Cardiac septum (tissue), 1 donor: ENCODE measurements at regions not wholly inside any gene's neighbourhood (a gene's known extent, or its start where the extent isn't known, plus 50 kb on each side); places are given as distances from the start of the nearest gene placed in this dataset.

ENCODE experiments used
- DNase-seq: peaks from one replicate; pipeline ENCODE4 v3.0.0-alpha.2; 2020; ENCODE audit warnings: low spot score
- intact Hi-C: fragments of 100-400 bp; cut with DNase I; formaldehyde crosslinking; loops from one replicate; pipeline ENCODE4 v1.14.0; 2022
- donor health status: DM: no; HTN: no; CAD: no.

- intact Hi-C loops = no loop called here
- no peak for DNase-seq
Measured at GRCh38 chr1:198472997-198473396, 67.5 kb downstream of the ATP6V1G3 start.

- DNase-seq = no peak
- intact Hi-C loops = no loop called here
Measured at GRCh38 chr1:198472119-198472518, 68.4 kb downstream of the ATP6V1G3 start.

- no peak for DNase-seq
- intact Hi-C loops = loop anchor here (5.0 to 10.0 kb wide), 4 partner anchors 263 to 583 kb away; no protein-coding TSS in a partner anchor
Measured at GRCh38 chr1:198467907-198468306, 72.6 kb downstream of the ATP6V1G3 start.

- intact Hi-C loops = loop anchor here (5.0 to 10.0 kb wide), 4 partner anchors 263 to 583 kb away; no protein-coding TSS in a partner anchor
- DNase-seq = no peak
Measured at GRCh38 chr1:198467342-198467741, 73.1 kb downstream of the ATP6V1G3 start.

- no peak for DNase-seq
Measured at GRCh38 chr1:198465201-198466144, 75.0 kb downstream of the ATP6V1G3 start.

GRCh38 chr1:198463709-198464108 is 76.8 kb downstream of the ATP6V1G3 start:
- intact Hi-C loops = loop anchor here (5.0 to 10.0 kb wide), 3 partner anchors 259 to 846 kb away; no protein-coding TSS in a partner anchor
- no peak for DNase-seq

More at GRCh38 chr1:198465201-198466144, 75.0 kb downstream of the ATP6V1G3 start:
- intact Hi-C loops = loop anchor here (5.0 to 10.0 kb wide), 4 partner anchors 261 to 581 kb away; no protein-coding TSS in a partner anchor

GRCh38 chr1:198462365-198463019 is 78.0 kb downstream of the ATP6V1G3 start:
- DNase-seq = no peak
- intact Hi-C loops = loop anchor here (5.0 to 10.0 kb wide), 3 partner anchors 258 to 845 kb away; no protein-coding TSS in a partner anchor

GRCh38 chr1:198455966-198456365 is 84.5 kb downstream of the ATP6V1G3 start:
- no peak for DNase-seq
- intact Hi-C loops = no loop called here

- intact Hi-C loops = no loop called here
- no peak for DNase-seq
Measured at GRCh38 chr1:198449727-198450433, 90.6 kb downstream of the ATP6V1G3 start.

- DNase-seq = no peak
- intact Hi-C loops = no loop called here
Measured at GRCh38 chr1:198449261-198449660, 91.2 kb downstream of the ATP6V1G3 start.

- intact Hi-C loops = no loop called here
- no peak for DNase-seq
Measured at GRCh38 chr1:198447468-198447867, 93.0 kb downstream of the ATP6V1G3 start.

- intact Hi-C loops = no loop called here
- DNase-seq = no peak
Measured at GRCh38 chr1:198445872-198446271, 94.6 kb downstream of the ATP6V1G3 start.

- no peak for DNase-seq
- intact Hi-C loops = no loop called here
Measured at GRCh38 chr1:198444792-198445191, 95.7 kb downstream of the ATP6V1G3 start.

- intact Hi-C loops = no loop called here
- no peak for DNase-seq
Measured at GRCh38 chr1:198443365-198444233, 96.9 kb downstream of the ATP6V1G3 start.

- intact Hi-C loops = no loop called here
Measured at GRCh38 chr1:198440842-198441241, 99.6 kb downstream of the ATP6V1G3 start.

GRCh38 chr1:198437332-198437731 is 103.1 kb downstream of the ATP6V1G3 start:
- DNase-seq = no peak
- intact Hi-C loops = no loop called here

More at GRCh38 chr1:198440842-198441241, 99.6 kb downstream of the ATP6V1G3 start:
- DNase-seq = no peak

- intact Hi-C loops = no loop called here
- DNase-seq = no peak
Measured at GRCh38 chr1:198436276-198436675, 104.2 kb downstream of the ATP6V1G3 start.

- no peak for DNase-seq
- intact Hi-C loops = no loop called here
Measured at GRCh38 chr1:198435056-198435455, 105.4 kb downstream of the ATP6V1G3 start.

- intact Hi-C loops = no loop called here
- no peak for DNase-seq
Measured at GRCh38 chr1:198424441-198424840, 116.0 kb downstream of the ATP6V1G3 start.
